SK-N-SH (cell line): ENCODE measurements at regions not wholly inside any gene's neighbourhood (a gene's known extent, or its start where the extent isn't known, plus 50 kb on each side); places are given as distances from the start of the nearest gene placed in this dataset.

ENCODE experiments used
- CTCF ChIA-PET: fragments of 300-600, 350-600 bp; formaldehyde crosslinking; extraction: SDS; loops from one replicate; lab custom pipeline; 2021; lab: Yijun Ruan, JAX
- POLR2A ChIA-PET: fragments of 350-600 bp; sonication (Branson Sonifier 250); formaldehyde crosslinking; extraction: SDS; loops from one replicate; lab custom pipeline; 2020; ENCODE audit warnings: antibody characterized with exemption, inconsistent platforms; lab: Yijun Ruan, JAX
- DNase-seq: peaks from one replicate; pipeline ENCODE4 v3.0.0; 2012
- H2AFZ ChIP-seq: fragments of 200-600 bp; sonication (generic); 2 replicates; pipeline ENCODE4 v1.8.1; 2016; ENCODE audit warnings: antibody characterized with exemption, mild to moderate bottlenecking, low read depth
- H3F3A ChIP-seq: fragments of 200-600 bp; sonication (generic); replicated peaks from 2 replicates; pipeline ENCODE3; 2016; ENCODE audit warnings: antibody characterized with exemption, mild to moderate bottlenecking; ENCODE audit not compliant: insufficient read depth
- H3K27ac ChIP-seq, 2 experiments: fragments of 200-500 bp in 1 of 2; fragments of 200-600 bp in 1 of 2; sonication (Bioruptor generic) in 1 of 2; sonication (generic), shearing (Covaris generic) in 1 of 2; 2 replicates each; pipeline versions ENCODE4 v1.5.1 to v1.6.1; 2014 to 2016; ENCODE audit warnings: low read depth in 2 of 2, inconsistent platforms in 1 of 2, low read length in 1 of 2, mild to moderate bottlenecking in 1 of 2, mixed read lengths in 1 of 2
- H3K27me3 ChIP-seq: fragments of 200-600 bp; sonication (generic), shearing (Covaris generic); 2 replicates; pipeline ENCODE4 v1.6.1; 2016; ENCODE audit warnings: mixed run types; ENCODE audit not compliant: insufficient read depth
- H3K36me3 ChIP-seq, 2 experiments: fragments of 200-500 bp in 1 of 2; fragments of 200-600 bp in 1 of 2; sonication (Bioruptor generic) in 1 of 2; sonication (generic) in 1 of 2; replicated peaks in 1 of 2; 2 replicates each; pipeline versions ENCODE3 to v1.5.1; 2014 to 2016; ENCODE audit warnings: low read length in 1 of 2, mild to moderate bottlenecking in 1 of 2; ENCODE audit not compliant: insufficient read depth in 2 of 2, control insufficient read depth in 1 of 2
- H3K4me1 ChIP-seq, 2 experiments: fragments of 200-500 bp in 1 of 2; fragments of 200-600 bp in 1 of 2; sonication (Bioruptor generic) in 1 of 2; sonication (generic), shearing (Covaris generic) in 1 of 2; 2 replicates each; pipeline versions ENCODE4 v1.5.1 to v1.6.1; 2014 to 2016; ENCODE audit warnings: low read depth in 1 of 2, low read length in 1 of 2, mixed run types in 1 of 2; ENCODE audit not compliant: insufficient read depth in 2 of 2, control insufficient read depth in 1 of 2
- H3K4me2 ChIP-seq: fragments of 200-600 bp; sonication (generic), shearing (Covaris generic); 2 replicates; pipeline ENCODE4 v1.6.1; 2017; ENCODE audit warnings: mixed run types
- H3K4me3 ChIP-seq, 2 experiments: fragments of 200-500 bp in 1 of 2; fragments of 200-600 bp in 1 of 2; sonication (Bioruptor generic) in 1 of 2; sonication (generic), shearing (Covaris generic) in 1 of 2; 2 replicates each; pipeline versions ENCODE4 v1.5.1 to v1.8.1; 2014 to 2016; ENCODE audit warnings: low read depth in 2 of 2, inconsistent platforms in 1 of 2, low read length in 1 of 2, mild to moderate bottlenecking in 1 of 2, mixed read lengths in 1 of 2, moderate library complexity in 1 of 2
- H3K79me2 ChIP-seq: fragments of 200-600 bp; sonication (generic); 2 replicates; pipeline ENCODE4 v1.8.1; 2017; ENCODE audit warnings: mild to moderate bottlenecking; ENCODE audit not compliant: insufficient read depth
- H3K9ac ChIP-seq: fragments of 200-600 bp; sonication (generic); 2 replicates; pipeline ENCODE4 v1.6.1; 2017; ENCODE audit warnings: mixed run types
- H3K9me2 ChIP-seq: fragments of 200-600 bp; sonication (generic); 2 replicates; pipeline ENCODE4 v1.6.1; 2017; ENCODE audit warnings: mixed run types
- H3K9me3 ChIP-seq: fragments of 200-600 bp; sonication (generic); 2 replicates; pipeline ENCODE4 v1.6.1; 2017; ENCODE audit warnings: mixed run types, mild to moderate bottlenecking, moderate library complexity
- H4K20me1 ChIP-seq: fragments of 200-600 bp; sonication (generic); 2 replicates; pipeline ENCODE4 v1.6.1; 2017; ENCODE audit warnings: mild to moderate bottlenecking, mixed run types; ENCODE audit not compliant: insufficient read depth
- ELF1 ChIP-seq: IDR thresholded peaks from 2 replicates; pipeline ENCODE4 v1.4.0; 2012
- EP300 ChIP-seq, 2 experiments: IDR thresholded peaks; 2 replicates each; pipeline versions ENCODE4 v1.4.0 to v1.6.1; 2012; ENCODE audit warnings: borderline replicate concordance in 1 of 2, low read depth in 1 of 2, low read length in 1 of 2
- EZH2phosphoT487 ChIP-seq: fragments of 200-600 bp; sonication (generic); IDR thresholded peaks from 2 replicates; pipeline ENCODE4 v1.6.1; 2017; ENCODE audit warnings: low read depth, mixed run types, mild to moderate bottlenecking, antibody characterized with exemption, moderate library complexity, borderline replicate concordance
- FOSL2 ChIP-seq: IDR thresholded peaks from 2 replicates; pipeline ENCODE4 v1.4.0; 2012; ENCODE audit warnings: low read depth, mild to moderate bottlenecking, moderate library complexity, borderline replicate concordance
- GABPA ChIP-seq: IDR thresholded peaks from 2 replicates; pipeline ENCODE4 v1.4.0; 2012; ENCODE audit warnings: low read depth, mild to moderate bottlenecking
- MXI1 ChIP-seq: IDR thresholded peaks from 2 replicates; pipeline ENCODE4 v1.6.1; 2012; ENCODE audit warnings: mild to moderate bottlenecking, low read depth, low read length, improper control_type of control experiment
- RAD21 ChIP-seq: IDR thresholded peaks from 2 replicates; pipeline ENCODE4 v1.6.1; 2012; ENCODE audit warnings: mild to moderate bottlenecking, low read length
- TCF12 ChIP-seq: IDR thresholded peaks from 2 replicates; pipeline ENCODE4 v1.4.0; 2012
- YY1 ChIP-seq: IDR thresholded peaks from 2 replicates; pipeline ENCODE4 v1.4.0; 2012; ENCODE audit warnings: low read depth, mild to moderate bottlenecking
- WGBS: methylation state at CpG from one replicate; pipeline ENCODE4 v1.1.6; 2017; ENCODE audit warnings: low lambda C conversion rate; 5-methylcytosine and 5-hydroxymethylcytosine counted together
- TF ChIP-seq, protein P1 (sequence below): fragments of 150-350 bp; IDR thresholded peaks from 2 replicates; pipeline ENCODE4 v1.6.1; 2017; ENCODE audit warnings: antibody characterized with exemption, low read length, low read depth, borderline replicate concordance
- TF ChIP-seq, protein P2 (sequence below): fragments of 150-350 bp; IDR thresholded peaks from 2 replicates; pipeline ENCODE4 v1.6.1; 2016; ENCODE audit warnings: mild to moderate bottlenecking, low read depth, low read length

DNA sequence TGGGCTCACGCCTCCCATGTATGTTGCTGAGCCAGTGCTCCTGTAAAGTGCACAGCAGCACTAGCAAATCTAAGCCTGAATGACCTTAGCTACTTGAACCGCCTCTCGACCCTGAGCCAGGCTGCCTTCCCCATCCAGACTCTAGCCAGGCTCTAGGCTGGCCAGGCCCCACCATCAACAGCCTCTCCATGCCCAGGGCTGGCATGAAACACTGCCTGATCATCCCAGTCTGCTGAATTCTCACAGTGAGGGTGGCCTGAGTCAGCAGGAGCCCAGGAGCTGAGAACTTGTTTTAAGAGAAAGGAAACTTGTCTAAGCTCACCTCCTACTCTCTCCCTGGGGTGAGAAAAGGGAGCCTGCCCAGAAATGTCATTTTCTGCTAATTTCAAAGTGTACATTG, 733.3 kb downstream of the PTPRU start:
- Histone ChIP-seq H3K36me3 (no peaks in the 10 kb centered on the region), H3K4me2 (no peak overlapping the region), H3F3A (peaks cover 6% of the 10 kb centered on the region), H3K27me3 (no peaks in the 10 kb centered on the region), H3K27ac (no peak overlapping the region), H3K9me2 (no peaks in the 10 kb centered on the region), H4K20me1 (no peaks in the 10 kb centered on the region), H3K79me2 (no peaks in the 10 kb centered on the region), H3K4me1 (peaks cover 16 to 17% of the 10 kb centered on the region in 2 experiments; a peak in 2 of 4 replicates), H3K9me3 (no peaks in the 10 kb centered on the region), H2AFZ (no peak overlapping the region), H3K4me3 (no peak overlapping the region), H3K9ac (no peak overlapping the region)
- DNase-seq = no peak
- no peak for TF ChIP-seq TCF12
- TF ChIP-seq EP300 (IDR thresholded peaks at IDR 0.05; ENCODE audit: borderline replicate concordance in 1 of 2, low read depth in 1 of 2, low read length in 1 of 2) = no peak
- POLR2A ChIA-PET = no interaction called here
- CTCF ChIA-PET = interaction anchor here (0.8 to 1.6 kb wide), 2 partner anchors 10 to 94 kb away, joined by 3 read pairs; no protein-coding TSS in a partner anchor
- 36% methylated on average over 3 of the region's 3 CpGs for WGBS

DNA sequence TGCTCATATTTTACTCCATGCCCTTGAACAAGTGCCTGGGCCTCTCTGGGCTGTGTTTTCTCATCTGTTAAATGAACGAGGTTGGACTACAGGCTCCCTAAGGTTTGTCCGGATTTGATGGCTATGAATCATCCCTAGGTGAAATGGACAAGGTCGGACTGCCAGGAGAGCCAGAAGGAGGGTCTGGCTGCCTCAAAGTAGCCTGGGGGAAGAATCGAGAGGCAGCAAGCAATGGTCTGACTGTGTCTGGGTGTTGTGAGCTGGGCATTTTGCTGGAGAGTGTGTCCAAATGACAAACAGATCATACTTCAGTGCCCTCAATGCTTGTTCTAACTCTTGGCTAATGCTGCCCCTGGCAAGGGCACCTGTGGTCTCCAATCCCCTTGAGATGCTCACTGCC, 730.9 kb downstream of the PTPRU start:
- ChIA-PET POLR2A (no interaction called here), CTCF (no interaction called here)
- no peaks in the 10 kb centered on the region for H3K36me3 ChIP-seq
- no peak overlapping the region for H3K27ac ChIP-seq
- DNase-seq = no peak
- TF ChIP-seq MXI1 (no peak), YY1 (no peak), RAD21 (no peak), ELF1 (no peak), EZH2phosphoT487 (no peak)
- TF ChIP-seq, protein P1, sequence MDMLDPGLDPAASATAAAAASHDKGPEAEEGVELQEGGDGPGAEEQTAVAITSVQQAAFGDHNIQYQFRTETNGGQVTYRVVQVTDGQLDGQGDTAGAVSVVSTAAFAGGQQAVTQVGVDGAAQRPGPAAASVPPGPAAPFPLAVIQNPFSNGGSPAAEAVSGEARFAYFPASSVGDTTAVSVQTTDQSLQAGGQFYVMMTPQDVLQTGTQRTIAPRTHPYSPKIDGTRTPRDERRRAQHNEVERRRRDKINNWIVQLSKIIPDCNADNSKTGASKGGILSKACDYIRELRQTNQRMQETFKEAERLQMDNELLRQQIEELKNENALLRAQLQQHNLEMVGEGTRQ = no peak
- TF ChIP-seq, protein P2, sequence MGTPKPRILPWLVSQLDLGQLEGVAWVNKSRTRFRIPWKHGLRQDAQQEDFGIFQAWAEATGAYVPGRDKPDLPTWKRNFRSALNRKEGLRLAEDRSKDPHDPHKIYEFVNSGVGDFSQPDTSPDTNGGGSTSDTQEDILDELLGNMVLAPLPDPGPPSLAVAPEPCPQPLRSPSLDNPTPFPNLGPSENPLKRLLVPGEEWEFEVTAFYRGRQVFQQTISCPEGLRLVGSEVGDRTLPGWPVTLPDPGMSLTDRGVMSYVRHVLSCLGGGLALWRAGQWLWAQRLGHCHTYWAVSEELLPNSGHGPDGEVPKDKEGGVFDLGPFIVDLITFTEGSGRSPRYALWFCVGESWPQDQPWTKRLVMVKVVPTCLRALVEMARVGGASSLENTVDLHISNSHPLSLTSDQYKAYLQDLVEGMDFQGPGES = no peak
- no peak overlapping the region for H3K9ac ChIP-seq
- H3K4me2 ChIP-seq = no peak overlapping the region
- peaks cover 1 to 29% of the 10 kb centered on the region in 2 experiments; a peak in 2 of 4 replicates for H3K4me1 ChIP-seq
- H3K79me2 ChIP-seq = no peaks in the 10 kb centered on the region
- H3K27me3 ChIP-seq = no peaks in the 10 kb centered on the region
- H3F3A ChIP-seq = no peaks in the 10 kb centered on the region
- no peaks in the 10 kb centered on the region for H3K9me3 ChIP-seq
- H3K9me2 ChIP-seq = no peaks in the 10 kb centered on the region
- WGBS = no CpG with 5 or more reads among the region's 4 CpGs
- H4K20me1 ChIP-seq = no peaks in the 10 kb centered on the region
- H2AFZ ChIP-seq = no peak overlapping the region
- H3K4me3 ChIP-seq = no peak overlapping the region

DNA sequence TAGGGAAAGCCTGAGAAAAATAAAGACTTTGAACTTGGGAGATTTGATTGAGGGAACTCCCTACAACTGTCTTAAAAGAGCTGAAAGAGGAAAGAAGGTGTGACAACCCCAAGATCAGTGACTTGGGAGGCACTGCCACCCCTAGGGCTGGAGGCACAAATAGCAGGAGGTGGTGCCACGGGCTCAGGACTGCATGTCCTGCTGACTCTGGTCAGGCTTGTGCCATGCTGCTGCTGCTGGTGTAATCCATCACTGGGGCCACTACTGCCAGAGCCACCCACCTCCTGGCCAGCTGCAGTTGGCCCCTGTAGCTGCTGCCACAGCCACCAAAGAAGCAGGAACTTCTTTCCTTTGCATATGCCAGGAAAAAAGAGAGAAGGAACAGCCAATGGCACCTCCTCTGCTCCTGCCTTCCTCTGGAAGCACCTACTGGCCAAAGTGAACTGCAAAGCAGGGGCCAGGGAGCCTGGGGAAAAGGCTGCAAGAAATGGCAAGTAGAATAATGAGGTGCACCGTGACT, 730.3 kb downstream of the PTPRU start:
- Histone ChIP-seq H3K36me3 (no peaks in the 10 kb centered on the region), H2AFZ (no peak overlapping the region), H3K4me2 (no peak overlapping the region), H3K9ac (no peak overlapping the region), H3K4me1 (peaks cover 0 to 30% of the 10 kb centered on the region in 2 experiments; a peak in 1 of 4 replicates), H3K27ac (no peak overlapping the region), H3K9me2 (no peaks in the 10 kb centered on the region), H4K20me1 (no peaks in the 10 kb centered on the region), H3K4me3 (no peak overlapping the region), H3F3A (no peaks in the 10 kb centered on the region), H3K9me3 (no peaks in the 10 kb centered on the region), H3K79me2 (no peaks in the 10 kb centered on the region), H3K27me3 (no peaks in the 10 kb centered on the region)
- CTCF ChIA-PET = no interaction called here
- POLR2A ChIA-PET = no interaction called here
- DNase-seq = no peak
- TF ChIP-seq FOSL2 (no peak), GABPA (no peak)
- WGBS = 56% methylated on average over 1 of the region's 2 CpGs
